HepG2 (cell line): ENCODE measurements at regions not wholly inside any gene's neighbourhood (a gene's known extent, or its start where the extent isn't known, plus 50 kb on each side); places are given as distances from the start of the nearest gene placed in this dataset.

ENCODE experiments used
- ATAC-seq: fragments of 200-7000 bp; cut with Tn5 transposase; 3 replicates; pipeline ENCODE4 v1.9.1; 2020; ENCODE audit warnings: mild to moderate bottlenecking, moderate library complexity
- BruUV-seq: library from RNA; stranded (reverse); fragments of 400-500 nt; replicated peaks from 2 replicates; lab custom pipeline; 2021; lab: Mats Ljungman, UMichigan
- CTCF ChIA-PET: fragments of 300-600 bp; formaldehyde crosslinking; extraction: SDS; loops from one replicate; lab custom pipeline; 2021; ENCODE audit warnings: low total read pairs, inconsistent platforms, low intra/inter-chr PET ratio; lab: Yijun Ruan, JAX
- POLR2A ChIA-PET: fragments of 350-600 bp; sonication (Branson Sonifier 250); formaldehyde crosslinking; loops from one replicate; lab custom pipeline; 2020; ENCODE audit warnings: antibody characterized with exemption, inconsistent platforms; lab: Yijun Ruan, JAX
- DNase-seq: peaks from one replicate; pipeline ENCODE4 v3.0.0-alpha.2; 2015; ENCODE audit warnings: low spot score
- FAIRE-seq: peaks from 3 replicates; lab custom pipeline; 2011; peaks lifted over from hg19 to GRCh38; lab: Jason Lieb, UNC
- H2AFZ ChIP-seq: one replicate; pipeline ENCODE4 v1.6.1; 2011; ENCODE audit warnings: low read length, inconsistent platforms
- H3K27ac ChIP-seq: fragments of 300-600 bp; 3 replicates; pipeline ENCODE4 v1.8.0; 2011; ENCODE audit warnings: mixed run types, mild to moderate bottlenecking, mixed read lengths, low read length, inconsistent platforms; ENCODE audit not compliant: insufficient read depth; ENCODE audit errors: extremely low read length
- H3K27me3 ChIP-seq, 2 experiments: fragments of 200-600 bp in 1 of 2; 2 replicates in 1 of 2; 3 replicates in 1 of 2; pipeline versions ENCODE4 v1.6.0 to v1.8.0; 2011; ENCODE audit warnings: low read length in 2 of 2, mild to moderate bottlenecking in 2 of 2, moderate library complexity in 2 of 2, inconsistent platforms in 1 of 2; ENCODE audit not compliant: insufficient read depth in 2 of 2, control insufficient read depth in 1 of 2
- H3K36me3 ChIP-seq, 2 experiments: fragments of 200-600 bp in 1 of 2; replicated peaks in 1 of 2; 2 replicates in 1 of 2; 3 replicates in 1 of 2; pipeline versions ENCODE4 v1.5.1 to v1.8.0; 2011; ENCODE audit warnings: low read length in 2 of 2, inconsistent platforms in 1 of 2; ENCODE audit not compliant: insufficient read depth in 2 of 2, control insufficient read depth in 1 of 2
- H3K4me1 ChIP-seq: 2 replicates; pipeline ENCODE4 v1.5.1; 2012; ENCODE audit warnings: low read length, inconsistent platforms; ENCODE audit not compliant: insufficient read depth
- H3K4me2 ChIP-seq: 2 replicates; pipeline ENCODE4 v1.6.0; 2011; ENCODE audit warnings: low read depth, low read length, inconsistent platforms
- H3K4me3 ChIP-seq, 3 experiments: fragments of 200-600 bp in 1 of 3; sonication (generic), shearing (Covaris generic) in 1 of 3; replicated peaks in 1 of 3; 2 replicates each; pipeline ENCODE4 v1.5.1; 2011 to 2016; ENCODE audit warnings: low read length in 3 of 3, inconsistent platforms in 2 of 3, low read depth in 2 of 3, mild to moderate bottlenecking in 2 of 3, control low read depth in 1 of 3, mixed read lengths in 1 of 3; ENCODE audit not compliant: insufficient read depth in 1 of 3
- H3K79me2 ChIP-seq: one replicate; pipeline ENCODE4 v1.6.1; 2011; ENCODE audit warnings: low read length, inconsistent platforms; ENCODE audit not compliant: insufficient read depth
- H3K9ac ChIP-seq: 2 replicates; pipeline ENCODE4 v1.6.0; 2011; ENCODE audit warnings: mild to moderate bottlenecking, low read depth, low read length, inconsistent platforms; ENCODE audit not compliant: insufficient read depth
- H3K9me3 ChIP-seq: 2 replicates; pipeline ENCODE4 v1.5.1; 2012; ENCODE audit warnings: mild to moderate bottlenecking, low read length
- H4K20me1 ChIP-seq: 2 replicates; pipeline ENCODE4 v1.6.0; 2011; ENCODE audit warnings: inconsistent platforms, mild to moderate bottlenecking, low read length, moderate library complexity; ENCODE audit not compliant: insufficient read depth
- FOSL1 ChIP-seq: sonication (generic); formaldehyde crosslinking; IDR thresholded peaks from 2 replicates; pipeline ENCODE4 v1.9.0; 2021; ENCODE audit warnings: missing genetic modification reagents, borderline replicate concordance
- FOXK1 ChIP-seq: sonication (generic); formaldehyde crosslinking; IDR thresholded peaks from 2 replicates; pipeline ENCODE4 v1.4.0; 2020; ENCODE audit warnings: low read depth, missing genetic modification reagents, borderline replicate concordance
- GABPA ChIP-seq, 2 experiments: IDR thresholded peaks; 2 replicates each; pipeline ENCODE4 v1.6.1; 2011 to 2016; ENCODE audit warnings: low read depth in 2 of 2, low read length in 1 of 2, missing biosample characterization in 1 of 2, missing genetic modification characterization in 1 of 2
- KDM3A ChIP-seq: IDR thresholded peaks from 2 replicates; pipeline ENCODE4 v1.6.1; 2018; ENCODE audit warnings: low read depth, missing compliant biosample characterization
- LCORL ChIP-seq, 2 experiments: fragments of 450-650 bp in 1 of 2; sonication (generic) in 1 of 2; formaldehyde crosslinking in 1 of 2; IDR thresholded peaks; 2 replicates each; pipeline versions ENCODE4 v1.5.0 to v1.6.1; 2017 to 2020; ENCODE audit warnings: antibody characterized with exemption in 1 of 2, missing genetic modification reagents in 1 of 2
- PAF1 ChIP-seq: IDR thresholded peaks from 2 replicates; pipeline ENCODE4 v1.6.1; 2016; ENCODE audit warnings: missing genetic modification reagents, missing compliant biosample characterization
- PRDM4 ChIP-seq: sonication (generic); formaldehyde crosslinking; IDR thresholded peaks from 2 replicates; pipeline ENCODE4 v1.9.0; 2021; ENCODE audit warnings: missing genetic modification reagents, borderline replicate concordance
- RXRA ChIP-seq: sonication (generic); formaldehyde crosslinking; IDR thresholded peaks from 2 replicates; pipeline ENCODE4 v1.5.1; 2020; ENCODE audit warnings: missing genetic modification reagents
- SCMH1 ChIP-seq: sonication (generic); formaldehyde crosslinking; IDR thresholded peaks from 2 replicates; pipeline ENCODE4 v1.9.0; 2021; ENCODE audit warnings: missing genetic modification reagents, mild to moderate bottlenecking, borderline replicate concordance
- SMAD1 ChIP-seq: sonication (generic); formaldehyde crosslinking; IDR thresholded peaks from 2 replicates; pipeline ENCODE4 v1.4.0; 2020; ENCODE audit warnings: missing genetic modification reagents, low read depth, mild to moderate bottlenecking, borderline replicate concordance
- ZNF143 ChIP-seq: sonication (generic); formaldehyde crosslinking; IDR thresholded peaks from 2 replicates; pipeline ENCODE4 v1.4.0; 2020; ENCODE audit warnings: missing genetic modification reagents
- ZNF230 ChIP-seq: sonication (generic); formaldehyde crosslinking; IDR thresholded peaks from 2 replicates; pipeline ENCODE4 v1.4.0; 2020; ENCODE audit warnings: mild to moderate bottlenecking, missing genetic modification reagents
- ZNF44 ChIP-seq: sonication (generic); formaldehyde crosslinking; IDR thresholded peaks from 2 replicates; pipeline ENCODE4 v1.5.1; 2020; ENCODE audit warnings: mild to moderate bottlenecking, missing genetic modification reagents
- ZNF576 ChIP-seq: sonication (generic); formaldehyde crosslinking; IDR thresholded peaks from 2 replicates; pipeline ENCODE4 v1.4.0; 2020; ENCODE audit warnings: mild to moderate bottlenecking, missing genetic modification reagents
- ZNF589 ChIP-seq: sonication (generic); formaldehyde crosslinking; conservative IDR thresholded peaks from 2 replicates; pipeline ENCODE4 v1.8.0; 2022; ENCODE audit warnings: mild to moderate bottlenecking, moderate library complexity, missing genetic modification reagents
- ZNF766 ChIP-seq: sonication (generic); formaldehyde crosslinking; IDR thresholded peaks from 2 replicates; pipeline ENCODE4 v1.5.0; 2020; ENCODE audit warnings: missing genetic modification reagents, borderline replicate concordance
- WGBS: methylation state at CpG from one replicate; pipeline ENCODE4 v1.1.6; 2017; ENCODE audit warnings: low lambda C conversion rate; 5-methylcytosine and 5-hydroxymethylcytosine counted together
- in situ Hi-C: cut with HindIII; loops from 2 replicates; pipeline ENCODE4 v1.10.0; 2017; ENCODE audit warnings: low pct_unique_long_range_greater_than_20kb; ENCODE audit not compliant: extremely low pct_ligation_motif_present
- intact Hi-C: fragments of 100-400 bp; cut with micrococcal nuclease; formaldehyde crosslinking; loops from one replicate; pipeline ENCODE4 v1.10.0; 2022; ENCODE audit not compliant: unreplicated experiment
- TF ChIP-seq, protein P1 (sequence below): sonication (generic); formaldehyde crosslinking; IDR thresholded peaks from 2 replicates; pipeline ENCODE4 v1.5.0; 2020; ENCODE audit warnings: mild to moderate bottlenecking, missing genetic modification reagents
- TF ChIP-seq, protein P2 (sequence below): sonication (generic); formaldehyde crosslinking; IDR thresholded peaks from 2 replicates; pipeline ENCODE4 v1.5.0; 2020; ENCODE audit warnings: missing genetic modification reagents

GRCh38 chrX:137194164-137194563 lies 160.4 kb upstream of the GPR101 start (continued):
- no peak for TF ChIP-seq ZNF230
- no peak for TF ChIP-seq FOSL1 (CRISPR knock-in tag)

DNA sequence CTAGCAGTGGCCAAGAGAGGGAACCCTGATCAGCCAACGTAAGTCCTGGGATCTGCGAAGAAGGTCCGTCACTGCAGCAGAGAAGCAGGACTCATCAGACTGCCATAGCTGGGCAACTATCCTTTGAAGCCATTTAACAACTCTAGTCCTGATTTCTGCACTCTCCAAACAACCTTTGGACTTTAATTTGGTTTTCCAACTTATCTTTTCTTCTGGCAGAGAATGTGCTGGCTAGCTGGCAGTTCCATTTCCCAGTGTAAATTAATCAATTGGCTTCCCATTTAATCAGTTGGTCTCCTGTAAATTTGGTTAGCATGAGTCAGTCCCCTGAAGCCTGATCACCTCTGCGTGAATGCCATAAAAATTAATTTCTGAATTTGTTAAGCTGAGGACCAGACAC lies 153.7 kb upstream of the GPR101 start:
- no TSS peak for BruUV-seq
- no peak overlapping the region for H3K4me2 ChIP-seq
- H3K4me1 ChIP-seq = no peaks in the 10 kb centered on the region
- POLR2A ChIA-PET = no interaction called here
- H3K9me3 ChIP-seq = no peaks in the 10 kb centered on the region
- H3K79me2 ChIP-seq = no peaks in the 10 kb centered on the region
- 7% methylated on average over 3 of the region's 4 CpGs for WGBS
- H3K27ac ChIP-seq = no peak overlapping the region
- no peak overlapping the region for H3K4me3 ChIP-seq
- no peak overlapping the region for H2AFZ ChIP-seq
- no peak overlapping the region for H3K9ac ChIP-seq
- no peak for DNase-seq
- no peaks in the 10 kb centered on the region for H3K27me3 ChIP-seq
- in situ Hi-C loops = no loop called here
- no peaks in the 10 kb centered on the region for H4K20me1 ChIP-seq
- no peak for TF ChIP-seq SMAD1
- no peak for TF ChIP-seq ZNF576 (CRISPR knock-in tag)
- TF ChIP-seq ZNF766 (CRISPR knock-in tag) = no peak
- TF ChIP-seq PAF1 (CRISPR knock-in tag) = no peak
- TF ChIP-seq ZNF589 (CRISPR knock-in tag) = no peak
- TF ChIP-seq, protein P1, sequence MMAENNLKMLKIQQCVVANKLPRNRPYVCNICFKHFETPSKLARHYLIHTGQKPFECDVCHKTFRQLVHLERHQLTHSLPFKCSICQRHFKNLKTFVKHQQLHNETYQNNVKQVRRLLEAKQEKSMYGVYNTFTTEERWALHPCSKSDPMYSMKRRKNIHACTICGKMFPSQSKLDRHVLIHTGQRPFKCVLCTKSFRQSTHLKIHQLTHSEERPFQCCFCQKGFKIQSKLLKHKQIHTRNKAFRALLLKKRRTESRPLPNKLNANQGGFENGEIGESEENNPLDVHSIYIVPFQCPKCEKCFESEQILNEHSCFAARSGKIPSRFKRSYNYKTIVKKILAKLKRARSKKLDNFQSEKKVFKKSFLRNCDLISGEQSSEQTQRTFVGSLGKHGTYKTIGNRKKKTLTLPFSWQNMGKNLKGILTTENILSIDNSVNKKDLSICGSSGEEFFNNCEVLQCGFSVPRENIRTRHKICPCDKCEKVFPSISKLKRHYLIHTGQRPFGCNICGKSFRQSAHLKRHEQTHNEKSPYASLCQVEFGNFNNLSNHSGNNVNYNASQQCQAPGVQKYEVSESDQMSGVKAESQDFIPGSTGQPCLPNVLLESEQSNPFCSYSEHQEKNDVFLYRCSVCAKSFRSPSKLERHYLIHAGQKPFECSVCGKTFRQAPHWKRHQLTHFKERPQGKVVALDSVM (CRISPR knock-in tag) = no peak
- no peak for TF ChIP-seq SCMH1 (CRISPR knock-in tag)
- TF ChIP-seq, protein P2, sequence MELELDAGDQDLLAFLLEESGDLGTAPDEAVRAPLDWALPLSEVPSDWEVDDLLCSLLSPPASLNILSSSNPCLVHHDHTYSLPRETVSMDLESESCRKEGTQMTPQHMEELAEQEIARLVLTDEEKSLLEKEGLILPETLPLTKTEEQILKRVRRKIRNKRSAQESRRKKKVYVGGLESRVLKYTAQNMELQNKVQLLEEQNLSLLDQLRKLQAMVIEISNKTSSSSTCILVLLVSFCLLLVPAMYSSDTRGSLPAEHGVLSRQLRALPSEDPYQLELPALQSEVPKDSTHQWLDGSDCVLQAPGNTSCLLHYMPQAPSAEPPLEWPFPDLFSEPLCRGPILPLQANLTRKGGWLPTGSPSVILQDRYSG (CRISPR knock-in tag) = no peak
- no peak for TF ChIP-seq PRDM4
- no peak for TF ChIP-seq RXRA (CRISPR knock-in tag)
- no peak for TF ChIP-seq LCORL (IDR thresholded peaks at IDR 0.05)
- no peak for TF ChIP-seq LCORL (CRISPR knock-in tag; IDR thresholded peaks at IDR 0.05)
- TF ChIP-seq ZNF44 (CRISPR knock-in tag) = no peak
- TF ChIP-seq ZNF143 (CRISPR knock-in tag) = no peak
- no peak for TF ChIP-seq KDM3A (CRISPR knock-in tag)
- no peak for TF ChIP-seq GABPA (IDR thresholded peaks at IDR 0.05; ENCODE audit: low read depth, low read length)
- no peak for TF ChIP-seq GABPA (CRISPR knock-in tag; IDR thresholded peaks at IDR 0.05; ENCODE audit: low read depth)
- no peak for TF ChIP-seq FOXK1 (CRISPR knock-in tag)
- no peaks in the 10 kb centered on the region for H3K36me3 ChIP-seq
- intact Hi-C loops = no loop called here
- FAIRE-seq = no peak
- ATAC-seq = no peak
- CTCF ChIA-PET = no interaction called here
